SU-DHL-6 (cell line): ENCODE measurements at regions not wholly inside any gene's neighbourhood (a gene's known extent, or its start where the extent isn't known, plus 50 kb on each side); places are given as distances from the start of the nearest gene placed in this dataset.

ENCODE experiments used
- CTCF ChIP-seq: fragments of 200-600 bp; sonication (generic); IDR thresholded peaks from one replicate; pipeline ENCODE4 v1.5.1; 2017; ENCODE audit warnings: antibody characterized with exemption, mild to moderate bottlenecking, low read length, moderate library complexity; ENCODE audit not compliant: insufficient read depth, poor library complexity, severe bottlenecking
- EZH2phosphoT487 ChIP-seq: fragments of 200-600 bp; sonication (generic), shearing (Covaris generic); conservative IDR thresholded peaks from 2 replicates; pipeline ENCODE4 v1.6.1; 2018; ENCODE audit warnings: mild to moderate bottlenecking, antibody characterized with exemption, low read length, moderate library complexity, mixed read lengths

- TF ChIP-seq CTCF, result no peak
- no peak for TF ChIP-seq EZH2phosphoT487
These were observed 54.0 kb upstream of the IPO9 start for GRCh38 chr1:201774983-201775344.
